HG02884 (cell line): ENCODE measurements at regions not wholly inside any gene's neighbourhood (a gene's known extent, or its start where the extent isn't known, plus 50 kb on each side); places are given as distances from the start of the nearest gene placed in this dataset.
"Not testable (repeated sequence)": the region's sequence is repeated elsewhere in the genome, so short reads cannot be mapped to it uniquely, and the experiment has no call there.

Source experiments
- ATAC-seq: cut with Tn5 transposase; IDR thresholded peaks from one replicate; pipeline ENCODE4 v1.9.1; 2021; ENCODE audit warnings: mild to moderate bottlenecking, moderate library complexity; ENCODE audit not compliant: unreplicated experiment

DNA sequence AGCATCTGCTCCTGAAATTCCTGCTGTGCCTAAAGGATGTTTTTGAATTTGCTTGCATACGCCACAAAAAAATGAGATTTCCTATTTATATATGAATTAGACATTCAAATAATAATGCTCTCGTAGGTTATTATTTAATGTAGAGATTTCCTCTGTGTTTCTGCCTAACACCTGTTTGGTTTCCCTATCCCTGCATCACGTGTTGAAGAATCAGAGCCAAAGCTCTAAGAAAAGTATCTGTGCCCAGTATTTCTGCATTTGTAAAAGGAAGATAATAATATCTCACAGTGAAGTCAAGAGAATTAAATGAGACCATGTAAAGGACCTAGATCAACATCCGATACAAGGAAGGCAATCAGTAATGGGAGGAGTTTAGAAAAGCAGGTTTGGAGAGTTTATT, 179.5 kb downstream of the HNRNPD start:
- no peak for ATAC-seq

DNA sequence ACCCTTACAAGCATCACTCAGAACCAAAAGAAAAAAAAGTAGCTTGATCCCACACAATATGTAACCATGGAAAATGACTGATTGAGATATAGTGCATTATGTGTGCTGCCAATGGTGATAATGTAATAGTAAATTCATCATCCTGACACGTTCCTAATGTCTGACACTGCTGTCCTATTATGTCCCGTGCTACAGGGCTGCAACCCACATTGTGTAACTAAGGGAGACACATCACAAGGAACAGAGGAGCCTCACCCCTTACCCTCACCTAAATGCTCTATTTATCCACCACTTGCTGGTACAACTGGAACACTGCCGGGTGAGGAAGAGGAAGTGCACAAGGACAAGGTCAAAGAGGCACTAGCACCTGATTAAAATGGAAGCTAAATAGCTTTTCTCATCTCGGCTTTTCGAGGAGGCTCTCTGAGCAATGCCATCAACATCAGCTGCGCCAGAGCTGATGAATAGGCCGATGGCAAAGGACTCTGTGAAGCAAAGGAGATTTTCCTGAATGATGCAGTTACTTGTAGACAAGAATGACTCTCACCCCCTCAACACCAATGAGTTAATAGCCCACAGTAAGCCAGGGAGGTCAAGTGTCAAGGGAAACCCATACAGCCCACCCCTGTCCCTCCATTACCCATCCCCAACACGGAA, 181.6 kb downstream of the HNRNPD start:
- ATAC-seq, result no peak

DNA sequence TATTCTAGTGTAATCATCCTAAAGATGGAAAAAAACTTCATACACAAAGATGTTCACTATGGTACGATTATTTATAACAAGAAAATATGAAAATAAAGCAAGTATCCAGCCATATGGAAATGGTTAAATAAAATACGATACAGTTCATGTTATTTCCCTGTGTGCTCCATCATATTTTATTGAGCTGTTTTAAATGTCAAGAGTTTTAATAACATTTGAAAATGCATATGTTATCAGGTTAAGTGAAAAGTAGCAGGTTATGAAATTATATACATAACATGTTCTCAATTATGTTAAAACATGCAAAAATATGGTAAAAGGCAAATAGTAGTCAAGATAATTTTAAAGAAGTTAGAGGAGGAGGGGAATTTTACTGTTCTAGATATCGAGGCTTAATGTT, 192.0 kb downstream of the HNRNPD start:
- no peak for ATAC-seq

DNA sequence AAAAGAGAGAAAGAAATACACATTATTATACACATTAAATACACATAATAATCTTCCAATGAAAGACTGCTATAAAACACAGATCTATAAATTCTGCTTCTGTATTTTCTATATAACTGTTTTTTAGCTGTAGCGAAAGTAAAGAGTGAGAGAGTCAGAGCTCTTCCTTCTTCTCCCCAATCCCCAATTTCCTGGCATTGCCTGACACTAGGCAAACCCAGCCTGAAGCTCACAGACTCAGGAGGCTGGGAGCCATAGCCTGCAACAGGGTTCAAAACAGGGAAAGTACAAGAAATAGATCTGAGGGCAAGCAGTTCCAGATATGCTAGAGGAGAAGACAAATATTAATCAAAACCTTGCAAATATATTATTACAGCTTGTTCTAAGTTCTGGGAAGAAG, 201.6 kb downstream of the HNRNPD start:
- ATAC-seq, result no peak

DNA sequence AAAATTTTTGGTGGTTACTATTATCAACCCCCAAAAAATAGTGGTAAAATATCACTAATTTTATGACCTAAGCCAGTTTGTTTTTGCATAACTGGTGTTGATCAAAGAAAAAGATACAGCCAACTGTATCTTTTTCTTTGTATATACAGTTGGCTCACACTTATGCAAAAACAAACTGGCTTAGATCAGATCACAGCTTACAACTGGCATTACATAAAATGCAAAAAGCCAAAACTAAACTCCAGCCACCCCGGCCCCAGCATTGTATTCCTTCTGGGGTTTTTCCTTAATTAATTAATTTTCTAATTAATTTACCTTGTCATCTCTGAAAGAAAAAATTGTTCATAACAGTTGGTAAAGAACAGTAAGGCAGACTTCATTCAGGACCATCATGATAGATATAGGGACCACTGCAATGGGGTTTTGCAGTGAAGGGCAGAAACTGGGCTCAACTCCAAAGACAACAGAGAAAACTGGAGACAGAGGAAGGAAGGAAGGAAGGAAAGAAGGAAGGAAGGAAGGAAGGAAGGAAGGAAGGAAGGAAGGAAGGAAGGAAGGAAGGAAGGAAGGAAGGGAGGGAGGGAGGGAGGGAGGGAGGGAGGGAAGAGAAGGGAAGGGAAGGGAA, 202.1 kb downstream of the HNRNPD start:
- ATAC-seq, result no peak

DNA sequence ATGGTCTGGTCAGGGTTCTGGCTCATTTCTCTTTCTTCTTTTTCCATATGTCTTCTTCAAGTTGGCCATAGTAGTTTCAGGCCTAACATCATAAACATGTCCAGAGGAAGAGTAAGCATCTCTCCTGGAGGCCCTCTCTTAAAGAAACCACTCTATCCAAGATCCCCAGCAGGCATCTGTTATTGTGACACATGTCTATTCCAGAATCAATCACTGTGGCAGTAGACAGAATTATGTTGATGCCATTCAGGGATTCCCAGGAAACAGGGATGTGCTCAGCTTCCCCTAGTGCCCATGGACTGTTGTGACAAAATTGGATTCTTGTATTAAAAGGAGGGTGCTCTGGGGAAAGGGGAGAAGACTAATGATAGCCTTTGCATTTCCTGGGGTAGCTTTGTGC, 224.0 kb downstream of the HNRNPD start:
- no peak for ATAC-seq

DNA sequence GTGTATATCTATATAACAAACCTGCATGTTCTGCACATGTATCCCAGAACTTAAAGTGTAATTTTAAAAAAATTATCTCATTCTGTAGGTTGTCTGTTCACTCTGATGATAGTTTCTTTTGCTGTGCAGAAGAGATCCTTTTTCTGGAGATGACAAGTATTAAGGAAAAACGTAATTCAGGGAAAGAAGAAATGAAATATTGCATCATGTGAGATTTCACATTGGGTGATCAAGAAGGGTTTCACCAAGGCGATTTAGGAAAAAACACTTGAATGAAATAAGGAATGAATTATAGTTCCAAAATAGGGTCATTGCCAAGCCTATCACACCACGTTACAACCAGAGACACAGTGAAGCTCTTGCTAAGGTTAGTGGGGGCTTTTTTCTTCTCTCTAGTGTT, 227.9 kb downstream of the HNRNPD start:
- no peak for ATAC-seq

DNA sequence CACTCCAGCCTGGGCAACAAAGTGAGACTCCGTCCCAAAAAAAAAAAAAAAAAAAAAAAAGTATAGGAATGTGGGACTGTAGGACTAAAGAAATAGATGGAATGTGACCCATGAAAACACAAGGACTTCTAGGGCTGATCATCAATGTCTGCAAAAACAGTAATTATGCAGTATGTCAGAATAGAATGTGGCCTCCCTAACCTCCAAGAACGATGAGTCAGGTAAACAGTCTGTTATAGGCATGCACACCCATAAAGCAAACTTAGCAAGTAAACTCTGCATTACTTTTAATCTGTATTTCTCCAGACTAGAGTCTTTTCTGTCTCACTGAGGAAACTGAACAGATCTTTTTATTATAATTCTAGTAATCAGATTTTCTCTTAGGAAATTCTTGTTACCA, 233.4 kb downstream of the HNRNPD start:
- no peak for ATAC-seq

DNA sequence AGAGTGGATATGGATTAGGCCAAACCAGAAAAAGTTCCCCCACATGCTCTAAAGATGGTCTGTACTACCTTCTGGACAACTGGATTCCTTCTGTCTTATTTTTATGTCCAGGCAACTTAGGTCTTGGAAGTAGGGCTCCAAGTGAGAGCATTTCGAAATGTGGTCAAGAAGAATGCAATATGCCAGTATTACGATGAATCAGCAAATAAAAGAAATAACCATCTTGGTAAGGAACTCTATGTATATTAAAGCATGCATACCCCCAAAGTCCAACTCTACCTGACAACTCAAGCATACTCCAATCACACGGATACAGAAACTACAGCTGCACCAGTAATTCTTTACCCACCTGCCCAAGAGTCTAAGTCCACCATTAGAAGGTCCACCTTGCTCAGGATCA, 234.5 kb downstream of the HNRNPD start:
- no peak for ATAC-seq

DNA sequence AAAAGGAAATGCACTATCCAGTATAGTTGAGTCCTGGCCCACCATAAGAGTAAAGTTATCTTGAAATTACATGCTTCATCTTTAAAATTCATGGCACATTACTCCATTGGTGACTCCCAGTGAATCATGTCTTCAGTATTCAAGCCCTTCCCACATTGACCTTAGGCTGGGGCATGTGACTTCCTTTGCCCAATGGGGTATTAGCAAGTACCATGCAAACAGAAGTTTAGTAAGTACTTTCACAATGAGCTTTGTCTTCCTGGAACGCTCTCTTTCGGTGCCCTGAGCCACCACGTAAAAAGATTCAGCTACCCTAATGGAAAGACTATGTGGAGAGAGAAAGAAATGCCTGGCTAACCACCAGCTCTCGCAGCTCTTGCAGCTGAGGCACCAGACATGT, 235.4 kb downstream of the HNRNPD start:
- no peak for ATAC-seq

DNA sequence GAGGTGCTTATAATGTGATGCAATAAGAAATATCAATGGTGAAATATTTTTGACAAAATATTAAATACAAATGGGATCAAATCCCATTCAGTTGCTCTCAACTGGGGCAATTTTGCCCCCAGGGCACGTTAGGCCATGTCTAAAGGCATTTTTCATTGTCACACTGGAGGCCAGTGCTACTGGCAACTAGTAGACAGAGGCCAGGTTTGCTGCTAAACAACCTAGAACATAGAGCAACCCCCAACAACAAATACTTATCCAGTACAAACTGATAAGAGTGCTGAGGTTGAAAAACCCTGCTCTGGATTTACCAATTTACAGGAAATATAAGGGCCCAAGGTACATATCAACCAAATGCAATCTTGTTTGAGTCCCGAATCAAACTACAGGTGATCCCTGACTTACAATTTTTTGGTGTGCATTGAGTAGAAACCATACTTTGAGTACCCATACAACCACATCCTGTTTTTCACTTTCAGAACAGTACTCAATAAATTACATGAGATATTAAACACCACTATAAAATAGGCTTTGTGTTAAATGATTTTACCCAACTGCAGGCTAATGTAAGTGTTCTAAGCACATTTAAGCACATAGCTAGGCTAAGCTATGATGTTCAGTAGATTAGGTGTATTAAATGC, 237.5 kb downstream of the HNRNPD start:
- ATAC-seq, result no peak

DNA sequence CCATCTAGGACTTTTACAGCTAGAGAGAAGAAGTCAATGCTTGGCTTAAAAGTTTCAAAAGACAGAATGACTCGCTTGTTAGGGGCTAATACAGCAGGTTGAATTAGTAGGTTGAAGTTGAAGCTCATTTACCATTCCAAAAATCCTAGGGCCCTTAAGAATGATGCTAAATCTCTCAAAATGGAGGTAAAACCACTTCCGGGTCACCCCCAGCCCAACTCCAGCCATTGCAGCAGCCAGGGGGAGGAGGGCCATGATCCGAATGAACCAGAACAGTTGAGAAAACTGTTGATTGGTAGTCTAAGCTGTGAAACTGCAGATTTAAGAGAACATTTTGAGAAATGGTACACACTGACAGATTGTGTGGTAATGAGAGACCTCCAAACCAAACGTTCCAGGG, 245.4 kb downstream of the HNRNPD start:
- ATAC-seq, result no peak

DNA sequence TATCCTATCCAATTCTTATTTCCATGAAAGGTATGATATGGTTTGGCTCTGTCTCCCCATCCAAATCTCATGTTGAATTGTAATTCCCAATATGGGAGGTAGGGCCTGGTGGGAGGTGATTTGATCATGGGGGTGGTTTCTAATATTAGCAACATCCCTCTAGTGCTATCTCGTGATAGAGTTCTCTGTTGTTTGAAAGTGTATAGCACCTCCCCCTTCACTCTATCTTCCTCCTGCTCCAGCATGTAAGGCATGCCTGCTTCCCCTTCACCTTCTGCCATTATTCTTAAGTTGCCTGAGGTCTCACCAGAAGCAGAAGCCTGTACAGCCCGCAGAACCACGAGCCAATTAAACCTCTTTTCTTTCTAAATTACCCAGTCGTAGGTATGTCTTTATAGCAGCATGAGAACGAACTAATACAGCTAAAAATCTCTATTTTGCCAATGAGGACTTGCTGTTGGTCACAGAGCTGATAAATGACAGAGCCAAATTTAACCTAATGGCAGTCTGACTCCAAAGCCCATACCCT, 247.2 kb downstream of the HNRNPD start:
- no peak for ATAC-seq

DNA sequence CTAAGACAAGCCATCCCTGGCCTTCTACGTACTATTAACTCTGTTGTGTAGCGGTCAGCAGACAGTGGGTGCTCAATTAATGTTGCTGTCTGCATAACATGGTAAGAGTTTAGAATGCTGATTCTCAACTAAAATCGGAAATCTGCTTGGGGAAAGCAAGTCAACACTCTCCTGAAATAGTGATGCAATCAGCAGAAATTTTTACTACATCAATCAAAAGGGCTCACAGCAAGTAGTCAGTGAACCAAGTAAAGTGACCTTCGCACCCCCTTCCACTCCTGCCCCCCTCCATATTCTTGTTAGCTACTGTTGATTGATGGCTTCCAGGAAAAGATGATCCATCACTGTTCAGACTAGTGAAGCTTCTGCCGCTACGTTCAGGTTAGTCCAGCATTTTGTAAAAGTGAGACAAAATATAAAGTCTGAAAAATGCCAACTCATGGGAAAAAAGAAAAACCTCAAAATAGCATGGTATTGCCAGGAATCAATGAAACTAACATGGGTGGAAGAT, 247.9 kb downstream of the HNRNPD start:
- ATAC-seq, result no peak

DNA sequence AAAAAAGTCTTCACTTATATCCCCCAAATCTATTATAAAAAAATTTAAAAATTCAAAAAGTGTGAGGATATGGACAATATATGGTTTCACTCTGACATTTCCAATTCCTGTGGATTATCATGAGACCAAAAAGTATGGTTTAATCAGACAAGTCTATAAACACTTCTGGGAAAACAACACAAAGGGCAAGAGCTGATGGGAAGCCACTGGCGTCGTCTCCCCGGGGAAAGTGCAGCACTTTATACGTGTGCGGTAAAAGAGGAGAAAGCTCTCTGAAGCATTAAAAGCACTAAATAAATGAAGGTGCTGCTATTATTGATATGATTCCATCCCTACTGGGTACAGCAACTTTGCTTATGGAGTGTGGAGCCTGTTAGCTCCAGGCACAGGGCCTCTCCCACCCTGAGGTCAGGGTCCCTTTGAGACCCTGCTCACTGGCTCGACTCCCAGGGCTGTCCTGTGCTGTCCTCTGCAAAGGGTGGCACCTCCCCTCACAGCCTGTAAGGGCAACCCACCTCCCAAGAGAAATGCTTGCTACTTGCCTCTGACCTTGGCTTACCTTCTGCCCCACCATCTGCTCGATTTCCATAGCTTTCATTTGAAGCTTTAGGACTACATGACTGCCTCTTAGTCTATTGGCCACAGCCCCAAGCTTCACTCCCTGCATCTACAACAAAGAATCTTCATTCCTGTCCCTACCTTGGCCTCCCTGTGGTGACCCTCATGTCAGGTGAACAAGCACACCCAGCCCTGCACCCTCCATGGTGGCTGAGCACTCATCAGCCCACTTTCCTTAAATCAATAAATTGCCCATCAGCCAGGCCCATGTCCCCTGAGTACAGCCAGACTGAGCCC, 248.6 kb downstream of the HNRNPD start:
- ATAC-seq, result no peak

DNA sequence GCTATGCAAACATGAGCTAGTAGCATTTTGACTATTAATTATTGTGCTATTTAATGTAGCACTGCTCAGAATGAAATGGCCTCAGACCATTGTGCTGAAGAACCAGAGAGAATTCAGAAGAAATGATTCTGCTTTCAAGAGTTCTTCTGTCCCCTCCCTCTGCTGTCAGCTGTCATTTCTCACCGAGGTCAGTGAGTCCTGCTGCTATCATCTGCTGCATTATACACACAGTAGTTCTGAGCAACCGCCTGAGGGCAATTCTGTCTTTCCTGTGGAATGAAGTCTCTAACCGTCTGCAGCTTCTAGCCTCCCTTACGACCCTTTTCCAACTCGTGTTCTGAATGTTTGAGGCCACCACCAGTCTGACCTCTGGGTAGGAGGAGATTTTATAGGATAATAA, 249.4 kb downstream of the HNRNPD start:
- ATAC-seq, result no peak

DNA sequence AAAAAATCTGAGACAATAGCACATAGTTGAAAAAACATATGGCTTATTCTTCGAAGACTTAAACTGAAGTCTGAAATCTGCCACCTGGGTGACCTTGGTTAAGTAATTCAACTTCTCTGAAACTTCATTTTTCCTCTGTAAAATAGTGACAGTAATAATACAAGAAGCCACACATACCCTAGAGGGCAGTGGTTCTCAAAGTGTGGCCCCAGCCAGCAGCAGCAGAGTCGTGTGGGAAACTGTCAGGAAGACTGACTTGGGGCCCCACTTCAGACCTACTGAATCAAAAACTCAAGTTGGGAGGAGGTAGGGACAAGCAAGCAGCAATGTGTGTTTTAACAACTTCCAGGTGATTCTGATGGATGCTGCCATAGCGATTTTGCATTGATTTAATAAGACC, 249.9 kb downstream of the HNRNPD start:
- ATAC-seq, result no peak

DNA sequence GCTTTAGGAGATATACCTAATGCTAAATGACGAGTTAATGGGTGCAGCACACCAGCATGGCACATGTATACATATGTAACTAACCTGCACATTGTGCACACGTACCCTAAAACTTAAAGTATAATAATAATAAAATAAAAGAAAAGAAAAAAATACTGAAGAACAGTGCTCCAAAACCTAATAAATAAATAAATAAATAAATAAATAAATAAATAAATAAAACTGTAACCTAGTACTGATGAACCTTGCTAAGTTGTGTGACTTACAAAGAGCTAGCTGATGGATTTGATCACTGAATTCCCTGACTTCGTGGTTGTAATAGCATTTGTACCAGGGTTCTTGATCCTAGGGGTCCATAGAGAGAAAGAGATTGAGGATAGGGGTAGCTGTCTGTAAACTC, 258.6 kb downstream of the HNRNPD start:
- ATAC-seq, result not testable (repeated sequence)

DNA sequence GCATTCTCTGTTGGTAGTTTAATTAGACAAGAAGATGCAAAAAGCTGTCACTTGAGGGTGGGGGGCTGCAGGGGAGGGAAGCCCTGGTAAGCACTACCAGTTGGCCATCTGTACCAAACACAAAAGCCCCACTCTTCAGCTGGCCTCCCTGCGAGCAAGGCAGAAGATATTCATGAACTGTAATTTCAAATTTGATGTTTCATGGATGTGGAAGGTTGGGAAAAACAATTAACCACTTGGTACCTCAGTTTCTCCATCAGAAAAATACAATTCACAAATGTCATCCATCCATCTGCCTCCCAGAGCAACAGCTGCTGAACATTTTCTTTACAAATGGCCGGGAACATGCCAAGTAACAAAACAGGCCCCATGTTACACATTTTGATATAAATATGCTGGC, 265.3 kb downstream of the HNRNPD start:
- no peak for ATAC-seq

DNA sequence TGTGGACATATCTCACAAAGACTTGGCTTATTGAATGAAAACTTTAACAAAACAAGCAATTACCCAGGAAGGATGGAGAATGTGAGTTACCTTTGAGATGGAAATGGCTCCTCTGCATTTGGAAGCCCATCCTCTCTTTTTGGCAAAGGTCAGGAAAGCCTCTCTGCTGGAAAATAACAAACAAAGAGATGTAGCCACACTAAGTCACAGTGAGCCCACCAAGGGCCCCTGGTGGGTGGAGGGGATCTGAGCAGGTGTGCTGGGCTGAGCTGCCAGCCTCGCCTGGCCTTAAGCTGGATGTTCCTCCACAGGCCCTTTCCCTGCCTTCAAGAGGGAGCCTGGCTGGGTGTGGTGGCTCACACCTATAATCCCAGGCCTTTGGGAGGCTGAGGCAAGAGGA, 269.2 kb downstream of the HNRNPD start:
- no peak for ATAC-seq

DNA sequence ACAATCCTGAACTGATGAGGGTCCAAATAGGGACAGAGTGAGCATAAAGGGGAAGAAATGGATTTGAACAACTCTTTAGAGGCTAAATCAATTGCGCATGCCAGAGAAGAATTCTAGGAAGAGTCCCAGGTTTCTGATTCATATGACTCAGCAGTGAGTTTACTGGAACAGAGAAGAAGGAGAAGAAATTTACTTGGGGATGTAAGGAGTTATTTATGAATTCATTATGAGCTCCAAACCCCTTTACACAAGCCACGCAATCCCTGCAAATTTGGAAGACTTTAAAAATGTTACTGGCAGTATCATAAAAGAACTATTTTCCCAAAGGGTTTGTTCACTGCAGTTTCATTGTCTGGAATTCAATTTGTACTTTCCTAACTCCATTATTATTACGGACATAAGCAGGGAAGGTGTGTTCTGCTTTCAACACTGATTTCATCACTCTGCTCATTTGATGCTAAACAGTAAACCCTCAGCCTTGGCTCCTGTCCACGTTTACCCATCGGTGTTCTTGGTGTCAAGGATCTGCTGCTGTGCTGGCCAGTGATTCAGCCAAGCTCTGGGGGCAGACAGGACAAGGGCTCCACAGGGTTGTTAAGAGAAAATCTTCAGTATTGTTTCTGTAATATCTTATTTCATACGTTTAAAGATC, 273.7 kb downstream of the HNRNPD start:
- no peak for ATAC-seq
